NT2/D1 (cell line): ENCODE measurements at regions not wholly inside any gene's neighbourhood (a gene's known extent, or its start where the extent isn't known, plus 50 kb on each side); places are given as distances from the start of the nearest gene placed in this dataset.

Source experiments
- DNase-seq: peaks from one replicate; pipeline ENCODE4 v3.0.0-alpha.2; 2011; ENCODE audit warnings: low read depth, low spot score
- H3K27me3 ChIP-seq: 2 replicates; pipeline ENCODE4 v1.6.0; 2011; ENCODE audit warnings: mild to moderate bottlenecking; ENCODE audit not compliant: insufficient read length, insufficient read depth
- H3K36me3 ChIP-seq: 2 replicates; pipeline ENCODE4 v1.6.1; 2011; ENCODE audit warnings: mild to moderate bottlenecking, low read length, mixed read lengths; ENCODE audit not compliant: insufficient read depth, insufficient read length
- H3K4me1 ChIP-seq: 2 replicates; pipeline ENCODE4 v1.5.1; 2011; ENCODE audit not compliant: insufficient read depth, insufficient read length
- H3K4me3 ChIP-seq: 2 replicates; pipeline ENCODE4 v1.5.1; 2011; ENCODE audit warnings: low read depth; ENCODE audit not compliant: insufficient read length
- H3K9ac ChIP-seq: 2 replicates; pipeline ENCODE4 v1.6.0; 2011; ENCODE audit warnings: low read depth; ENCODE audit not compliant: insufficient read length
- H3K9me3 ChIP-seq: 2 replicates; pipeline ENCODE4 v1.5.1; 2011; ENCODE audit warnings: mild to moderate bottlenecking, low read length; ENCODE audit not compliant: insufficient read depth
- SUZ12 ChIP-seq: IDR thresholded peaks from 2 replicates; pipeline ENCODE4 v1.6.1; 2011; ENCODE audit not compliant: insufficient read length, insufficient read depth; ENCODE audit errors: extremely low read depth
- YY1 ChIP-seq: IDR thresholded peaks from 2 replicates; pipeline ENCODE4 v1.6.1; 2011; ENCODE audit not compliant: insufficient read length, insufficient read depth
- ZNF274 ChIP-seq: IDR thresholded peaks from 2 replicates; pipeline ENCODE4 v1.6.1; 2011; ENCODE audit warnings: mild to moderate bottlenecking, low read depth, low read length

- no peak overlapping the region for H3K9ac ChIP-seq
- H3K9me3 ChIP-seq = peaks cover 6% of the 10 kb centered on the region; the same call in 1 of the 2 replicates
- H3K4me3 ChIP-seq = no peak overlapping the region
- peaks cover 14% of the 10 kb centered on the region for H3K4me1 ChIP-seq
- H3K27me3 ChIP-seq = no peaks in the 10 kb centered on the region
- DNase-seq = no peak
- TF ChIP-seq YY1 (no peak), ZNF274 (no peak)
- no peaks in the 10 kb centered on the region for H3K36me3 ChIP-seq
These were observed 84.5 kb upstream of the ZNF469 start for GRCh38 chr16:88298181-88298832.

GRCh38 chr16:88298833-88299745, 83.7 kb upstream of the ZNF469 start:
- H3K4me3 ChIP-seq = no peak overlapping the region
- no peaks in the 10 kb centered on the region for H3K36me3 ChIP-seq
- H3K27me3 ChIP-seq = no peaks in the 10 kb centered on the region
- DNase-seq = no peak
- H3K4me1 ChIP-seq = peaks cover 15% of the 10 kb centered on the region
- TF ChIP-seq YY1 (no peak), ZNF274 (no peak), SUZ12 (no peak)
- no peak overlapping the region for H3K9ac ChIP-seq
- H3K9me3 ChIP-seq = peaks cover 6% of the 10 kb centered on the region; the same call in 1 of the 2 replicates

DNA sequence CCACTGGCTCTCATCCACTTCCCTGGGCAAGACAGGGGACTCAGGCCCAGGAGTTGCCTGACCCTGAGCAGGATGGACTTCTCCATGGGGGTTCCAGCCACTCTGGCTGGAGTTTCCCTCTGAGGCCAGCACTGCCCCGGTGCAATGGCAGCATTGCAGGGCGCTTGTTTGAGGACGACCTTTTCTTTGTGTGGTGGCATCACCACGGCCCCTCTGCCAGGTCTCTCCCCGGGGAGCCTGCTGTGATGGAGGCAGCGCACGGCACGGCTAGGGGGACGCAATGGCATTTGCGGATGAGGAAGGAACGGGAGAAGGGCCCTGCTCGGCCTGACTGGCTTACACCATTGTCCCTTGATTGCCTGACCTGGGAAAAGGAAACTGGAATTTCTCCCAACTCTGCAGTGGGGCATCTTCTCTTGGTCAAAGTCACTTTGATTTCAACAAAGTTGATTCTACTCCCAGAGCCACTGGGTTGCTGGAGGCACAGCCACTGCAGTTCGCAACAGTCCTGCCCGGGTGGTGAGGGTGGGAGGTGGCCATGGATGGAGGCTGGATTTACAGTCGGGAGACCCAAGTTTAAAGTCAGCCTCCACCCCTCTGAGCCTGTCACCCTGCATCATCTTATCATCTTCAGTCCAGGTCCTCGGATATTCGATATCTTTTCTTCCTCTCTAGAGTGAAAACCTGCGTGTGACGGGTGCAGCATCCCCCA, 82.9 kb upstream of the ZNF469 start:
- Histone ChIP-seq H3K27me3 (no peaks in the 10 kb centered on the region), H3K9ac (no peak overlapping the region)
- TF ChIP-seq ZNF274 (no peak), YY1 (no peak), SUZ12 (no peak)

DNA sequence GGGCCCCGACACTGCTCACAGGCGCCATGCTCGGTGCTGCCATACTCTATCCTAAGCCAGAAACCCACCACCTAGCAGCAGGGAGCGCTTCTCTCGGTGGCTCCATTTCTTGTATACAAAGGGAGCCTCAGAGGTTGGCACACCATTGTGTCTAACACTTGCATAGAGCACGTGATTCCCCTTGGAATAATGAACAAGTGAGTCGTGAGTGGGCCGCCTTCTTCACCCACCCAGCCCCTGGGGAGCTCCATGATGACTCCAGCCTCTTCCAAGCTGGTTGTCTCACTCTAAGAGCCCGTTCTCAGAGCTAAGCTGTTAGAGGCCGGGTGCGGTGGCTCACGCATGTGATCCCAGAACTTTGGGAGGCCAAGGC, 82.3 kb upstream of the ZNF469 start:
- DNase-seq = no peak
- Histone ChIP-seq H3K9ac (no peak overlapping the region), H3K36me3 (no peaks in the 10 kb centered on the region), H3K9me3 (peaks cover 6% of the 10 kb centered on the region; the same call in 1 of the 2 replicates), H3K4me1 (peaks cover 26% of the 10 kb centered on the region), H3K4me3 (no peak overlapping the region), H3K27me3 (no peaks in the 10 kb centered on the region)
- TF ChIP-seq SUZ12 (no peak), YY1 (no peak), ZNF274 (no peak)

More for the DNA sequence above, 82.9 kb upstream of the ZNF469 start:
- H3K4me1 ChIP-seq = peaks cover 20% of the 10 kb centered on the region
- H3K9me3 ChIP-seq = peaks cover 6% of the 10 kb centered on the region; the same call in 1 of the 2 replicates
- no peak for DNase-seq
- H3K4me3 ChIP-seq = no peak overlapping the region
- no peaks in the 10 kb centered on the region for H3K36me3 ChIP-seq

DNA sequence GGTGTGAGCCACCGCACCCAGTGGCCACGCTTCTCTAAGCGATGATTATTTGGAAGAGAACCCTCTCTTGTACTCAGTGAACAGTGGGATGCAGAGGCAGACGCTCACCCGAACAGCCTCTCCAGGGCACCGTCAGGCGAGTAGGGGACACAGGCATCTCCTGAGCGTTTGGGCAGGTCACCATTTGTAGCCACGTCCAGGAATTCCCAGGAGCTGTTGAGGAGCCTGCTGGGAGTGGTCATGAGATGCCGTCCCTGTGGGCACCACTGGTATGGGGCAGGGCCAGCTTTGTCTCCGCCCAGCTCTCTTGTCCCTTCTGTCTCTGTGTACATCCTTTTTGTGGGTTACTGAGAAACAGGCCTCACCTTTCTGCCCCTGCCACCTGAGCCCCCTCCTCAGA, 81.3 kb upstream of the ZNF469 start:
- no peak for DNase-seq
- no peak overlapping the region for H3K9ac ChIP-seq
- peaks cover 24% of the 10 kb centered on the region for H3K4me1 ChIP-seq
- H3K27me3 ChIP-seq = no peaks in the 10 kb centered on the region
- no peaks in the 10 kb centered on the region for H3K36me3 ChIP-seq
- TF ChIP-seq SUZ12 (no peak), ZNF274 (no peak), YY1 (no peak)
- H3K9me3 ChIP-seq = peaks cover 6% of the 10 kb centered on the region; the same call in 1 of the 2 replicates
- no peak overlapping the region for H3K4me3 ChIP-seq

DNA sequence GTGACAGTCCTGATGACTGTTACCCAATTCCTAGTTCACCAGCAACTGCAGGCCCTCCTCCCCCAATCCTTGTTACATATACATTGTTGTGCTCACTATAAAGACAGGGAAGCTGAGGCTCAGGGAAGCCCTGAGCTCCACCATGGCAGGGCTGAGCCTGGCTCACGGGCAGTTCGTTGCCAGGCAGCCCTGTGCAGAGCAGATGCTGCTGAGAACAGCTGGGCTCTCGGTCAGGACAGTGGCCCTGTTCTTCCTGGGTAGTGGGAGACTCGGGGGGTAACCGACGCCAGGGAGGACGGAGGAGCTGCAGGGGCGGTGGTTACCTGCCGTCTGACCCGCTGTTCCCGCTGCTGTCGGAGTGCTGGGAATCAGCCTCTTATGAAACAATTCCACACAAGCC, 80.9 kb upstream of the ZNF469 start:
- TF ChIP-seq SUZ12 (no peak), ZNF274 (no peak)
- Histone ChIP-seq H3K27me3 (no peaks in the 10 kb centered on the region), H3K4me3 (no peak overlapping the region), H3K9me3 (peaks cover 6% of the 10 kb centered on the region; the same call in 1 of the 2 replicates), H3K36me3 (no peaks in the 10 kb centered on the region), H3K4me1 (peaks cover 22% of the 10 kb centered on the region), H3K9ac (no peak overlapping the region)
- DNase-seq = no peak

DNA sequence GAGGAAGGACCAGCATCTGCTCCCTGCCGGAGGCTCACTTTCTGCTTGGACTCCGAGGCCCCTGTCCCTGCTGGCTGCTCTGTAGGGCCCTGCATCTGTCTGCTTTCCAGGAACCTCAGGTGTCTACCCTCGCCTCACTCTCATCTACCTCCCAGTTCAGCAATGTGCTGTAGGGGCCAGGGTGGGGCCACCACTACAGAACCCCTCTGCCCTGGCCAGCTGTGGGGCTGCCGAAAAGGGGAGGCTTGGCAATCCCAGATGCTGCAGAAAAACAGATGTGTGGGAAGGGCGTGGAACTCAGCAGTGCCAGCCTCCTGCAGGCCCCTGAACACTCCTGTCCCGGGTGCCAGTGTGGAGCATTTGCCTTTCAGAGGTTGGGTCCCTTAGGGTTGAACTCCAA, 80.1 kb upstream of the ZNF469 start:
- no peak overlapping the region for H3K4me3 ChIP-seq
- TF ChIP-seq ZNF274 = no peak
- no peak for TF ChIP-seq YY1
- no peak for TF ChIP-seq SUZ12

More for the DNA sequence above, 80.1 kb upstream of the ZNF469 start:
- Histone ChIP-seq H3K9me3 (peaks cover 11% of the 10 kb centered on the region), H3K9ac (no peak overlapping the region), H3K36me3 (no peaks in the 10 kb centered on the region), H3K4me1 (peaks cover 22% of the 10 kb centered on the region), H3K27me3 (no peaks in the 10 kb centered on the region)
- DNase-seq = no peak
